Ishikawa (cell line): ENCODE measurements at regions not wholly inside any gene's neighbourhood (a gene's known extent, or its start where the extent isn't known, plus 50 kb on each side); places are given as distances from the start of the nearest gene placed in this dataset.

ENCODE experiments used
- CEBPB ChIP-seq: IDR thresholded peaks from 2 replicates; pipeline ENCODE4 v1.6.1; 2012
- CREB1 ChIP-seq: IDR thresholded peaks from 2 replicates; pipeline ENCODE4 v1.6.1; 2012; ENCODE audit warnings: low read depth
- EGR1 ChIP-seq: IDR thresholded peaks from 2 replicates; pipeline ENCODE4 v1.6.1; 2012
- EP300 ChIP-seq: IDR thresholded peaks from 2 replicates; pipeline ENCODE4 v1.6.1; 2012; ENCODE audit warnings: borderline replicate concordance
- FOXM1 ChIP-seq: IDR thresholded peaks from 2 replicates; pipeline ENCODE4 v1.6.1; 2012; ENCODE audit warnings: low read depth, borderline replicate concordance
- MAX ChIP-seq: IDR thresholded peaks from 2 replicates; pipeline ENCODE4 v1.6.1; 2012
- NFIC ChIP-seq: IDR thresholded peaks from 2 replicates; pipeline ENCODE4 v1.6.1; 2012
- RAD21 ChIP-seq: IDR thresholded peaks from 2 replicates; pipeline ENCODE4 v1.6.1; 2012; ENCODE audit warnings: low read depth
- REST ChIP-seq: IDR thresholded peaks from 2 replicates; pipeline ENCODE4 v1.6.1; 2012; ENCODE audit warnings: low read depth, mild to moderate bottlenecking
- TAF1 ChIP-seq: IDR thresholded peaks from 2 replicates; pipeline ENCODE4 v1.6.1; 2012; ENCODE audit warnings: low read depth, mild to moderate bottlenecking
- TCF12 ChIP-seq: IDR thresholded peaks from 2 replicates; pipeline ENCODE4 v1.6.1; 2012; ENCODE audit warnings: low read depth
- TEAD4 ChIP-seq: IDR thresholded peaks from 2 replicates; pipeline ENCODE4 v1.6.1; 2012
- USF1 ChIP-seq: IDR thresholded peaks from 2 replicates; pipeline ENCODE4 v1.6.1; 2012
- YY1 ChIP-seq: IDR thresholded peaks from 2 replicates; pipeline ENCODE4 v1.6.1; 2012; ENCODE audit warnings: low read depth
- ZBTB7A ChIP-seq: IDR thresholded peaks from 2 replicates; pipeline ENCODE4 v1.6.1; 2012; ENCODE audit warnings: low read depth

- TF ChIP-seq YY1 = no peak
- no peak for TF ChIP-seq EP300
- no peak for TF ChIP-seq FOXM1
- no peak for TF ChIP-seq RAD21
- no peak for TF ChIP-seq REST
- no peak for TF ChIP-seq NFIC
- no peak for TF ChIP-seq TAF1
- no peak for TF ChIP-seq CEBPB
- no peak for TF ChIP-seq ZBTB7A
- TF ChIP-seq TEAD4 = no peak
- no peak for TF ChIP-seq CREB1
- TF ChIP-seq EGR1 = no peak
- TF ChIP-seq MAX = no peak
- TF ChIP-seq USF1 = no peak
- no peak for TF ChIP-seq TCF12
Observed at GRCh38 chr16:73122604-73123391, 74.9 kb upstream of the ZFHX3 start.

- TF ChIP-seq YY1 (no peak), MAX (no peak), EP300 (no peak), TAF1 (no peak), TCF12 (no peak), CREB1 (no peak), TEAD4 (no peak), REST (no peak), CEBPB (no peak)
Observed at GRCh38 chr16:73116576-73116975, 68.6 kb upstream of the ZFHX3 start.

GRCh38 chr16:73113336-73113735, 65.4 kb upstream of the ZFHX3 start:
- TF ChIP-seq ZBTB7A = no peak
- TF ChIP-seq NFIC = no peak
- no peak for TF ChIP-seq RAD21
- no peak for TF ChIP-seq FOXM1
- TF ChIP-seq EP300 = no peak
- TF ChIP-seq CEBPB = no peak
- no peak for TF ChIP-seq YY1
- no peak for TF ChIP-seq USF1
- TF ChIP-seq TAF1 = no peak
- no peak for TF ChIP-seq CREB1
- TF ChIP-seq MAX = no peak
- TF ChIP-seq REST = no peak

- TF ChIP-seq TCF12 = no peak
- TF ChIP-seq TEAD4 = no peak
- no peak for TF ChIP-seq RAD21
- no peak for TF ChIP-seq YY1
Observed at GRCh38 chr16:73108195-73108963, 60.5 kb upstream of the ZFHX3 start.
